Sigmoid colon (tissue), 6 donors: ENCODE measurements at regions not wholly inside any gene's neighbourhood (a gene's known extent, or its start where the extent isn't known, plus 50 kb on each side); places are given as distances from the start of the nearest gene placed in this dataset.

Experiments
- DNase-seq: peaks from one replicate; pipeline ENCODE4 v3.0.0-alpha.2; 2019
- H3K27ac ChIP-seq, 4 donors: fragments of 200-600 bp; sonication (generic); one replicate each; pipeline ENCODE4 v1.5.1; 2016 to 2019; ENCODE audit warnings: mild to moderate bottlenecking in 1 of 4
- H3K27me3 ChIP-seq, 3 donors: fragments of 200-600 bp; sonication (generic); one replicate each; pipeline ENCODE4 v1.5.1; 2019; ENCODE audit warnings: mild to moderate bottlenecking in 1 of 3
- H3K36me3 ChIP-seq, 4 donors: fragments of 200-600 bp; sonication (generic); one replicate each; pipeline ENCODE4 v1.5.1; 2016 to 2019
- H3K4me1 ChIP-seq, 4 donors: fragments of 200-600 bp; sonication (generic); one replicate each; pipeline ENCODE4 v1.5.1; 2017 to 2019
- H3K4me3 ChIP-seq, 4 donors: fragments of 200-600 bp; sonication (generic); one replicate each; pipeline ENCODE4 v1.5.1; 2017 to 2019; ENCODE audit warnings: mild to moderate bottlenecking in 2 of 4, moderate library complexity in 1 of 4
- H3K9me3 ChIP-seq, 4 donors: fragments of 200-600 bp in 3 of 4; sonication (generic) in 3 of 4; one replicate each; pipeline versions ENCODE4 v1.5.1 to v1.6.1; 2013 to 2019
- CTCF ChIP-seq, 4 experiments: fragments of 450-650 bp in 3 of 4; fragments of 200-600 bp in 1 of 4; IDR thresholded peaks; one replicate each; pipeline ENCODE4 v1.5.1; 2016 to 2019; ENCODE audit warnings: antibody characterized with exemption in 4 of 4, mild to moderate bottlenecking in 3 of 4, moderate library complexity in 2 of 4
- EP300 ChIP-seq, 4 donors: sonication (generic); formaldehyde crosslinking; IDR thresholded peaks; one replicate each; pipeline ENCODE4 v1.6.1; 2017; ENCODE audit warnings: antibody characterized with exemption in 4 of 4
- POLR2A ChIP-seq, 2 donors: fragments of 450-650 bp; IDR thresholded peaks; one replicate each; pipeline ENCODE4 v1.6.1; 2016; ENCODE audit warnings: antibody characterized with exemption in 2 of 2, mild to moderate bottlenecking in 2 of 2, moderate library complexity in 2 of 2
- POLR2AphosphoS5 ChIP-seq, 4 donors: sonication (generic); formaldehyde crosslinking; IDR thresholded peaks; one replicate each; pipeline ENCODE4 v1.6.1; 2017; ENCODE audit warnings: antibody characterized with exemption in 4 of 4
- WGBS, 2 donors: extraction: QIAGEN DNeasy Blood & Tissue Kit; methylation state at CpG; one replicate each; pipeline ENCODE4 v1.1.7; 2013; 5-methylcytosine and 5-hydroxymethylcytosine counted together
- intact Hi-C: fragments of 100-400 bp; cut with DNase I; formaldehyde crosslinking; loops from one replicate; pipeline ENCODE4 v1.15.1; 2023
- donor health status: healthy with polysubstance abuse.
- donor health status: healthy.

DNA sequence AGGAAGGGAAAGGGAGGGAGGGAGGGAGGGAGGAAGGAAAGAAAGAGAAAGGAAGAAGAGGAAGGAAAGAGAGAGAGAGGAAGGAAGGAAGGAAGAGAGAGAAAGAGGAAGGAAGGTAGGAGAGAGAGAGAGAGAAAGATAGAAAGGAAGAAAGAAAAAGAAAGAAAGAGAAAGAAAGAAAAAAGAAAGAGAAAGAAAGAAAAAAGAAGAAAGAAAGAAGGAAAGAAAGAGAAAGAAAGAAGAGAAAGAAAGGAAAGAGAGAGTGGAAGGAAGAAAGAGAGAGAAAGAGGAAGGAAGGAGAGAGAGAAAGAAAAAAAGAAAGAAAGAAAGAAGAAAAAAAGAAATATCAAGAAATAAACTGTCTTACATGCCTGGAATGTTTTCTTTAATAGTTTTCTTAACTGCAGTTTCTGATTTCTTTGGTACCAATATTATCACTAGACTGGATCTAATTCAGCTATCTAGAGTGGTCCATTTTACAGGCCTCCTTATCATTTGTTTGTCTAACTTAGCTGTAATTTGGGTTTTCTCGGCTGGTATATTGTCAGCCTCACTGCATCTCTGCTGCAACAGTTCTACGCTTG, 59.6 kb upstream of the MBOAT2 start:
- H3K27ac ChIP-seq = no peak overlapping the region
- no peak for TF ChIP-seq CTCF (IDR thresholded peaks at IDR 0.05)
- TF ChIP-seq EP300 (IDR thresholded peaks at IDR 0.05) = no peak
- TF ChIP-seq POLR2AphosphoS5 (IDR thresholded peaks at IDR 0.05) = no peak
- TF ChIP-seq POLR2A (IDR thresholded peaks at IDR 0.05) = no peak
- H3K27me3 ChIP-seq = no peaks in the 10 kb centered on the region
- H3K36me3 ChIP-seq = no peaks in the 10 kb centered on the region
- WGBS, 2 donors = 32 to 73% methylated on average over 2 of the region's 2 CpGs
- no peaks in the 10 kb centered on the region for H3K4me1 ChIP-seq
- no peak for DNase-seq
- intact Hi-C loops = no loop called here
- H3K4me3 ChIP-seq = no peak overlapping the region
- H3K9me3 ChIP-seq = peaks cover 4 to 8% (median 5%) of the 10 kb centered on the region in 4 donors

GRCh38 chr2:9060819-9061218, 57.3 kb upstream of the MBOAT2 start:
- Histone ChIP-seq H3K4me3 (no peak overlapping the region), H3K9me3 (peaks cover 0 to 4% (median 0%) of the 10 kb centered on the region in 4 donors), H3K27ac (no peak overlapping the region), H3K36me3 (no peaks in the 10 kb centered on the region), H3K27me3 (no peaks in the 10 kb centered on the region), H3K4me1 (no peaks in the 10 kb centered on the region)
- no peak for TF ChIP-seq CTCF (IDR thresholded peaks at IDR 0.05)
- no peak for TF ChIP-seq POLR2AphosphoS5 (IDR thresholded peaks at IDR 0.05)
- no peak for TF ChIP-seq EP300 (IDR thresholded peaks at IDR 0.05)
- TF ChIP-seq POLR2A (IDR thresholded peaks at IDR 0.05) = no peak
- WGBS, 2 donors = 85 to 88% methylated on average over 4 of the region's 4 CpGs
- intact Hi-C loops = no loop called here
- DNase-seq = no peak

GRCh38 chr2:9057939-9058761, 54.7 kb upstream of the MBOAT2 start:
- DNase-seq = no peak
- TF ChIP-seq POLR2A (IDR thresholded peaks at IDR 0.05) (no peak), EP300 (IDR thresholded peaks at IDR 0.05) (no peak), POLR2AphosphoS5 (IDR thresholded peaks at IDR 0.05) (no peak), CTCF (IDR thresholded peaks at IDR 0.05) (no peak)
- intact Hi-C loops = no loop called here
- Histone ChIP-seq H3K36me3 (no peaks in the 10 kb centered on the region), H3K4me3 (no peak overlapping the region), H3K9me3 (no peaks in the 10 kb centered on the region), H3K27me3 (no peaks in the 10 kb centered on the region), H3K4me1 (no peaks in the 10 kb centered on the region), H3K27ac (no peak overlapping the region)
- 79 to 84% methylated on average over 9 of the region's 9 CpGs for WGBS, 2 donors

- WGBS, 2 donors = 82 to 93% methylated on average over 4 of the region's 4 CpGs
- Histone ChIP-seq H3K27me3 (no peaks in the 10 kb centered on the region), H3K36me3 (no peaks in the 10 kb centered on the region), H3K4me3 (no peak overlapping the region), H3K9me3 (no peaks in the 10 kb centered on the region), H3K27ac (no peak overlapping the region), H3K4me1 (no peaks in the 10 kb centered on the region)
- TF ChIP-seq CTCF (IDR thresholded peaks at IDR 0.05) (no peak), EP300 (IDR thresholded peaks at IDR 0.05) (no peak), POLR2AphosphoS5 (IDR thresholded peaks at IDR 0.05) (no peak)
- intact Hi-C loops = no loop called here
- no peak for DNase-seq
These were observed 52.0 kb upstream of the MBOAT2 start for GRCh38 chr2:9055471-9055870.
